Prostate gland (tissue), 2 donors: ENCODE measurements at regions not wholly inside any gene's neighbourhood (a gene's known extent, or its start where the extent isn't known, plus 50 kb on each side); places are given as distances from the start of the nearest gene placed in this dataset.
A peak's percentile ranks its signal among the peaks of the same experiment; 100 is the strongest.
"Not testable (repeated sequence)": the region's sequence is repeated elsewhere in the genome, so short reads cannot be mapped to it uniquely, and the experiment has no call there.

Experiments
- DNase-seq: peaks from one replicate; pipeline ENCODE4 v3.0.0-alpha.2; 2019; ENCODE audit warnings: low spot score
- H3K27ac ChIP-seq, 2 donors: fragments of 200-600 bp; sonication (generic); 2 replicates each; pipeline ENCODE4 v1.5.1; 2017 to 2019
- H3K27me3 ChIP-seq: fragments of 200-600 bp; sonication (generic); replicated peaks from 2 replicates; pipeline ENCODE4 v1.5.1; 2019; ENCODE audit not compliant: insufficient read depth
- H3K36me3 ChIP-seq, 2 donors: fragments of 200-600 bp; sonication (generic); 1 replicate in 1 of 2; 2 replicates in 1 of 2; pipeline versions ENCODE4 v1.5.1 to v1.8.1; 2017 to 2019
- H3K4me1 ChIP-seq: fragments of 200-600 bp; sonication (generic); replicated peaks from 2 replicates; pipeline ENCODE4 v1.5.1; 2019
- H3K4me3 ChIP-seq, 2 donors: fragments of 200-600 bp; sonication (generic); 2 replicates each; pipeline ENCODE4 v1.5.1; 2017 to 2019
- H3K9me3 ChIP-seq: fragments of 200-600 bp; sonication (generic); 2 replicates; pipeline ENCODE4 v1.5.1; 2017
- POLR2A ChIP-seq: fragments of 450-650 bp; IDR thresholded peaks from one replicate; pipeline ENCODE4 v1.6.1; 2016; ENCODE audit warnings: antibody characterized with exemption, mild to moderate bottlenecking
- POLR2AphosphoS5 ChIP-seq: sonication (generic); formaldehyde crosslinking; IDR thresholded peaks from one replicate; pipeline ENCODE4 v1.6.1; 2017; ENCODE audit warnings: antibody characterized with exemption
- WGBS: methylation state at CpG from one replicate; pipeline ENCODE4 v1.1.5; 2018; 5-methylcytosine and 5-hydroxymethylcytosine counted together
- intact Hi-C: fragments of 100-400 bp; cut with DNase I; formaldehyde crosslinking; loops from one replicate; pipeline ENCODE4 v1.14.2; 2022
- TF ChIP-seq, protein P1 (sequence below), 4 experiments: fragments of 200-600 bp in 2 of 4; fragments of 450-650 bp in 2 of 4; sonication (generic) in 2 of 4; IDR thresholded peaks; 1 replicate in 3 of 4; 2 replicates in 1 of 4; pipeline ENCODE4 v1.5.1; 2016 to 2019; ENCODE audit warnings: antibody characterized with exemption in 4 of 4, mild to moderate bottlenecking in 2 of 4, moderate library complexity in 2 of 4

DNA sequence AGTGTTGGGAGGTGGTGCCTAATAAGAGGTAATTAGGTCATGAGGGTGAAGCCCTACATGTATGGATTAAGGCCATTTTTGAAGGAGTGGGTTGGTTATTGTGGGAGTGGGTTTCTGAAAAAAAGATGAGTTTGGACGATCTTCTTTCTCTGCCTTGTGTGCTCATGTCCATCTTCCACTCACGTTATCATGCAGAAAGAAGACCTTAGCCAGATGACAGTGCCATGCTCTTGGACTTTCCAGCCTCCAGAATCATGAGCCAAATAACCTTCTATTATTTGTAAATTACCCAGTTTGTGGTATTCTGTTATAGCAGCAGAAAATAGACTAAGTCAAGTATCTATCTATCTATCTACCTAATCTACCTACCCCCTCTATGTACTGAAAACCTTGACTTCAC, 71.9 kb downstream of the SDR9C7 start:
- H3K27ac ChIP-seq: no peak overlapping the region
- intact Hi-C loops: no loop called here
- no peaks in the 10 kb centered on the region for H3K4me1 ChIP-seq
- 87% methylated on average over 2 of the region's 2 CpGs for WGBS
- H3K4me3 ChIP-seq: no peak overlapping the region
- TF ChIP-seq POLR2AphosphoS5 (no peak), POLR2A (no peak)
- TF ChIP-seq, protein P1, sequence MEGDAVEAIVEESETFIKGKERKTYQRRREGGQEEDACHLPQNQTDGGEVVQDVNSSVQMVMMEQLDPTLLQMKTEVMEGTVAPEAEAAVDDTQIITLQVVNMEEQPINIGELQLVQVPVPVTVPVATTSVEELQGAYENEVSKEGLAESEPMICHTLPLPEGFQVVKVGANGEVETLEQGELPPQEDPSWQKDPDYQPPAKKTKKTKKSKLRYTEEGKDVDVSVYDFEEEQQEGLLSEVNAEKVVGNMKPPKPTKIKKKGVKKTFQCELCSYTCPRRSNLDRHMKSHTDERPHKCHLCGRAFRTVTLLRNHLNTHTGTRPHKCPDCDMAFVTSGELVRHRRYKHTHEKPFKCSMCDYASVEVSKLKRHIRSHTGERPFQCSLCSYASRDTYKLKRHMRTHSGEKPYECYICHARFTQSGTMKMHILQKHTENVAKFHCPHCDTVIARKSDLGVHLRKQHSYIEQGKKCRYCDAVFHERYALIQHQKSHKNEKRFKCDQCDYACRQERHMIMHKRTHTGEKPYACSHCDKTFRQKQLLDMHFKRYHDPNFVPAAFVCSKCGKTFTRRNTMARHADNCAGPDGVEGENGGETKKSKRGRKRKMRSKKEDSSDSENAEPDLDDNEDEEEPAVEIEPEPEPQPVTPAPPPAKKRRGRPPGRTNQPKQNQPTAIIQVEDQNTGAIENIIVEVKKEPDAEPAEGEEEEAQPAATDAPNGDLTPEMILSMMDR (IDR thresholded peaks at IDR 0.05): no peak
- H3K9me3 ChIP-seq: no peaks in the 10 kb centered on the region
- no peak for DNase-seq
- no peaks in the 10 kb centered on the region for H3K36me3 ChIP-seq
- no peaks in the 10 kb centered on the region for H3K27me3 ChIP-seq

DNA sequence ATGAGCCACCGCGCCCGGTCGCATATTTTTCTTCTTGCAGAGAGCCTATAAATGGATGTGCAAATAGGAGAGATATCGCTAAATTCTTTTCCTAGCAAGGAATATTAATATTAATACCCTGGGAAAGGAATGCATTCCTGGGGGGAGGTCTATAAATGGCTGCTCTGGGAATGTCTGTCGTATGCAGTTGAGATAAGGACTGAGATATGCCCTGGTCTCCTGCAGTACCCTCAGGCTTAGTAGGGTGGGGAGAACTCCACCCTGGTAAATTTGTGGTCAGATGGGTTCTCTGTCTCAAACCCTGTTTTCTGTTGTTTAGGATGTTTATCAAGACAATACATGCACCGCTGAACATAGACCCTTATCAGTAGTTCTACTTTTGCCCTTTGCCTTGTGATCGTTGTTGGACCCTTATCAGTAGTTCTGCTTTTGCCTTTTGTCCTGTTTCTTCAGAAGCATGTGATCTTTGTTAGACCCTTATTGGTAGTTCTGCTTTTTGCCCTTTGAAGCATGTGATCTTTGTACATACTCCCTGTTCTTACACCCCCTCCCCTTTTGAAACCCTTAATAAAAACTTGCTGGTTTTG, 80.7 kb downstream of the SDR9C7 start:
- H3K4me1 ChIP-seq, H3K36me3 ChIP-seq, H3K27ac ChIP-seq, intact Hi-C loops, H3K27me3 ChIP-seq, H3K4me3 ChIP-seq, DNase-seq, H3K9me3 ChIP-seq: not testable (repeated sequence)
- WGBS: 81% methylated on average over 8 of the region's 8 CpGs

DNA sequence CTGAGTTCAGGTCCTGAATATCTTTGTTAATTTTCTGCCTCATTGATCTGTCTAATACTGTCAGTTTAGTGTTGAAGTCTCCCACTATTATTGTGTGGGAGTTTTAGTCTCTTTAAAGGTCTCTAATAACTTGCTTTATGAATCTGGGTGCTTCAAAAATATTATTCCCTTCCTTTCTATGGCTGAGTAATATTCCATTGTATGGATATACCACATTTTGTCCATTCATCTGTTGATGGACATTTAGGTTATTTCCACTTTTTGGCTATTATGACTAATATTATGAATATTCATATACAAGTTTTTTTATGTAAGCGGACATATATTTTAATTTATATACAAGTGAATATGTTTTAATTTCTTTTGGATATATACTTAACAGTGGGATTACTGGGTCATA, 82.7 kb downstream of the SDR9C7 start:
- H3K4me3 ChIP-seq: no peak overlapping the region
- H3K27ac ChIP-seq: no peak overlapping the region
- 100% methylated on average over 1 of the region's 1 CpG for WGBS
- no peaks in the 10 kb centered on the region for H3K4me1 ChIP-seq
- H3K27me3 ChIP-seq: no peaks in the 10 kb centered on the region
- intact Hi-C loops: no loop called here
- DNase-seq: no peak
- TF ChIP-seq, protein P1 (IDR thresholded peaks at IDR 0.05): no peak
- TF ChIP-seq POLR2AphosphoS5: no peak
- no peak for TF ChIP-seq POLR2A
- no peaks in the 10 kb centered on the region for H3K9me3 ChIP-seq
- no peaks in the 10 kb centered on the region for H3K36me3 ChIP-seq

DNA sequence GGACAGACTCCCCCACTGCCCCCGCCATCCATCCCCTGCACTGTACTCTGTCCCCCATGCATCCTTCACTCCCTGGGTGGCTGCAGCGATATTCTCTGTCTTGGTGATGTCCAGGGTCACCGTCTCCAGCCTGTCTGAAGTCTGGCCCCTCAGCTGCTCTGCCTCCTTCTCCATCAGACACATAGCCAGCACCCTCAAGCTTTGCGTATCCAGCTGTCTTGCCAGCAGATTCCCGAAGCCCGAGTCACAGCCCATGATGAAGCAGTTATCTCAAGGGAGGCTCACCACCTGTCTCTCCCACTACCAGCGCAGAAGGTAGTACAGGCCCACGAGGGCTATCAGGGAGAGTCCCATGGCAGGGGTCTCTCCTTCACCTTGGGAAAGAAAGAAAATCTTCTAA, 77.8 kb downstream of the HSD17B6 start:
- WGBS: 91% methylated on average over 8 of the region's 8 CpGs

DNA sequence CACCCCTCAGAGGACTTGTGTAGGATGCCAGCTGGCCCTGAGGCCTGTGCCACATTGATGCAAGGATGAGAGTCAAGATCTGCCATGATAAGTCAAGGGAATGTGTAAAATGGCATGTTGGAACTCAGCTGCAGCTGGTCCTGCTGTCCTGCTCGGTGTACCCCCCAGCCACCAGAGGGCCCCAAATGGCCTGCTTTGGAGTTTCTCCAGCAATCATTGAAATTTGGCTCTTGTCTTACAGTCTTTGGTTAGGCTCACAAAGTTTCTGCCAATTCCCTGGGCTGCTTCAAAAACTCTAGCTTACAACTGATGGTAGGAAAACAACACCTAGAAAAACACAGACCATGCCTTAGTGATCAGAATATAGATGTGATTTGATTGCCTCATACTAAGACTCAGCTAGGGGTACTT, 76.8 kb downstream of the HSD17B6 start:
- intact Hi-C loops: no loop called here
- no peaks in the 10 kb centered on the region for H3K4me1 ChIP-seq
- peak; percentile 24 for DNase-seq

More for the DNA sequence above, 77.8 kb downstream of the HSD17B6 start:
- DNase-seq: no peak
- H3K27me3 ChIP-seq: no peaks in the 10 kb centered on the region
- no peak overlapping the region for H3K27ac ChIP-seq
- H3K9me3 ChIP-seq: no peaks in the 10 kb centered on the region
- intact Hi-C loops: no loop called here
- no peak for TF ChIP-seq POLR2A
- TF ChIP-seq, protein P1 (IDR thresholded peaks at IDR 0.05): no peak
- TF ChIP-seq POLR2AphosphoS5: no peak
- H3K4me1 ChIP-seq: no peaks in the 10 kb centered on the region
- H3K4me3 ChIP-seq: no peak overlapping the region
- H3K36me3 ChIP-seq: no peaks in the 10 kb centered on the region

More for the DNA sequence above, 76.8 kb downstream of the HSD17B6 start:
- TF ChIP-seq, protein P1 (IDR thresholded peaks at IDR 0.05): peak in 2 of 4 experiments; percentile 33 to 51
- TF ChIP-seq POLR2A: no peak
- Histone ChIP-seq H3K36me3 (no peaks in the 10 kb centered on the region), H3K27me3 (no peaks in the 10 kb centered on the region), H3K9me3 (no peaks in the 10 kb centered on the region), H3K4me3 (no peak overlapping the region), H3K27ac (no peak overlapping the region)
- 14% methylated on average over 1 of the region's 1 CpG for WGBS
